22Rv1 (cell line): ENCODE measurements at regions not wholly inside any gene's neighbourhood (a gene's known extent, or its start where the extent isn't known, plus 50 kb on each side); places are given as distances from the start of the nearest gene placed in this dataset.

ENCODE experiments used
- CTCF ChIP-seq: fragments of 450-650 bp; IDR thresholded peaks from 2 replicates; pipeline ENCODE4 v1.5.1; 2017; ENCODE audit warnings: mild to moderate bottlenecking
- ZFX ChIP-seq: fragments of 450-650 bp; IDR thresholded peaks from 2 replicates; pipeline ENCODE4 v1.6.1; 2017; ENCODE audit warnings: antibody characterized with exemption, borderline replicate concordance

DNA sequence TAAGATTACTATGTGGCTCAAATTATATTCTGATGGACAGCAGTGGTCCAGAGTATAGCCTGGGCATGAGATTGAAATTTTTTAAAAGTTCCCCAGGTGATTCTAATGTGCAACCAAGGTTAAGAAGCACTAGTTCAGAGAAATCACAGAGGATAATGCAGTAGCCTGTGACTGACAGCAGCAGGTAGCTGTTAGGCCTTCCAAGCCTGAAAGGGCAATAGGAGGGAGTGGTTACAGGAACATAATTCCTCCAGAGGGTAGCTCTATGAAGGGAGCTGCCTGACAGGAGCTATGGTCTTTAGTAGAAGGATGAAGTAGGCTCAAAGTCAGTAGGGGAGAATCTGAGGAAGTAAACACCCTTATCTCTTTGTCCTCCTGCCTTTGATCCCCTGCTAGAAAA, 342.9 kb upstream of the PPP2R3A start:
- TF ChIP-seq CTCF: no peak
- no peak for TF ChIP-seq ZFX
